ENCODE measurements at regions not wholly inside any gene's neighbourhood (a gene's known extent, or its start where the extent isn't known, plus 50 kb on each side); places are given as distances from the start of the nearest gene placed in this dataset.

DNA sequence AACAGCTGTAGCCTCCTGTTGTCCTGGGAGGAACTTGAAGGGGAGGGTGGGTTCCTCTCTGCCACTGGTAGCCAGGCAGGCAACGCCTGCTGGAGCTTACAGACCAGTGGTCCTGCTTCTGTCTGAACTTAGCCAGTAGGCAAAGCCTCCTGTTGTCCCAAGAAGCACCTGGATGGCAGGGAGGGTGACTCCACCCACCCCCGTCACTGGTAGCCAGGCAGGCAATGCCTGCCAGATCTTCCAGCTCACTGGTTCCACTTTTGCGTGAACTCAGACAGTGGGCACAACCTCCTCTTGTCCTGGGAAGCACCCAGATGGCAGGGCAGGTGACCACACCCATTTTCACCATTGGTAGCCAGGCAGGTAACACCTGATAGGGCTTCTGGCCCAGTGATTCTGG is 203.5 kb upstream of the DIPK2B start:
- TF ChIP-seq POLR2AphosphoS5 (IDR thresholded peaks at IDR 0.05) = no peak
- TF ChIP-seq CTCF (IDR thresholded peaks at IDR 0.05) = no peak
- TF ChIP-seq POLR2A (IDR thresholded peaks at IDR 0.05) = no peak
- TF ChIP-seq EP300 (IDR thresholded peaks at IDR 0.05) = no peak
